ENCODE measurements at regions not wholly inside any gene's neighbourhood (a gene's known extent, or its start where the extent isn't known, plus 50 kb on each side); places are given as distances from the start of the nearest gene placed in this dataset.

DNA sequence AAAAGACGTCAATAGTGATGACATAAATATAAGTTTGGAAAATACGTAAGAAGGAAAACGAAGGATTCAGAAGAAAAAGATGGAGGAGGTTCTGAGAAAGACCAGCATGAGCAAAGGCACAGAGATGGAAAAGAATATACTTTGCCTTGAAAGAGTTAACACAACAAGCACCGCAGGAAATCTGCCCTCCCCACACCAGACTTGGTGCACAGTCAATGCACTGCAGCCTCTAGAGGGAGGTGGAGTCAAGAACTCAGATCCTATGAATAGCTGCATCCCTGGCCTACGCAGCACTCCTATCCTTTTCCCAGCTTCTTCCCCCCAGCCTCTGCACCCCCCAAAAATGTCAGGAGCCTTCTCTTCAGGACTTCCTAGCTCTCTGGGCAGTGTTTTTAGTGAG is 1370.6 kb upstream of the LRRTM3 start:
- Mint-ChIP-seq H3K27me3 (no peaks in the 10 kb centered on the region), H3K4me3 (no peak overlapping the region), H3K36me3 (no peaks in the 10 kb centered on the region), H3K9me3 (ENCODE audit: low read depth) (peaks cover 8% of the 10 kb centered on the region), H3K4me1 (no peaks in the 10 kb centered on the region), H3K27ac (no peak overlapping the region)
- CTCF ChIA-PET = no interaction called here
- DNase-seq (no peak), ATAC-seq (no peak)

GRCh38 chr10:65556006-65556405 is 1369.8 kb upstream of the LRRTM3 start:
- ATAC-seq (no peak), DNase-seq (no peak)
- Mint-ChIP-seq H3K27ac (no peak overlapping the region), H3K9me3 (ENCODE audit: low read depth) (peaks cover 12% of the 10 kb centered on the region), H3K4me1 (no peaks in the 10 kb centered on the region), H3K27me3 (no peaks in the 10 kb centered on the region), H3K36me3 (no peaks in the 10 kb centered on the region), H3K4me3 (no peak overlapping the region)
- CTCF ChIA-PET = no interaction called here

GRCh38 chr10:65559369-65559768 is 1366.5 kb upstream of the LRRTM3 start:
- no peak overlapping the region for H3K4me3 Mint-ChIP-seq
- H3K27ac Mint-ChIP-seq = no peak overlapping the region
- no peaks in the 10 kb centered on the region for H3K36me3 Mint-ChIP-seq
- H3K9me3 Mint-ChIP-seq (ENCODE audit: low read depth) = peaks cover 12% of the 10 kb centered on the region
- no peaks in the 10 kb centered on the region for H3K4me1 Mint-ChIP-seq
- no peaks in the 10 kb centered on the region for H3K27me3 Mint-ChIP-seq
- CTCF ChIA-PET = no interaction called here
- no peak for DNase-seq
- no peak for ATAC-seq

- Mint-ChIP-seq H3K36me3 (no peaks in the 10 kb centered on the region), H3K27me3 (no peaks in the 10 kb centered on the region), H3K27ac (no peak overlapping the region), H3K4me3 (no peak overlapping the region), H3K4me1 (no peaks in the 10 kb centered on the region), H3K9me3 (ENCODE audit: low read depth) (peaks cover 5% of the 10 kb centered on the region)
- ATAC-seq (no peak), DNase-seq (no peak)
- CTCF ChIA-PET = no interaction called here
These were observed 1360.6 kb upstream of the LRRTM3 start for GRCh38 chr10:65565246-65565645.

GRCh38 chr10:65566906-65567305 is 1358.9 kb upstream of the LRRTM3 start:
- DNase-seq = no peak
- Mint-ChIP-seq H3K36me3 (no peaks in the 10 kb centered on the region), H3K27ac (no peak overlapping the region), H3K4me3 (no peak overlapping the region), H3K27me3 (no peaks in the 10 kb centered on the region), H3K9me3 (ENCODE audit: low read depth) (peaks cover 2% of the 10 kb centered on the region), H3K4me1 (no peaks in the 10 kb centered on the region)
- ATAC-seq = no peak
- CTCF ChIA-PET = no interaction called here

- DNase-seq (no peak), ATAC-seq (no peak)
- Mint-ChIP-seq H3K9me3 (ENCODE audit: low read depth) (peaks cover 4% of the 10 kb centered on the region), H3K4me1 (no peaks in the 10 kb centered on the region), H3K36me3 (no peaks in the 10 kb centered on the region), H3K27ac (no peak overlapping the region), H3K4me3 (no peak overlapping the region), H3K27me3 (no peaks in the 10 kb centered on the region)
- CTCF ChIA-PET = no interaction called here
These were observed 1355.5 kb upstream of the LRRTM3 start for GRCh38 chr10:65570143-65571010.

- H3K27me3 Mint-ChIP-seq = no peaks in the 10 kb centered on the region
- no peak overlapping the region for H3K4me3 Mint-ChIP-seq
- no peak for ATAC-seq
- no peak overlapping the region for H3K27ac Mint-ChIP-seq
- H3K36me3 Mint-ChIP-seq = no peaks in the 10 kb centered on the region
- CTCF ChIA-PET = no interaction called here
- no peak for DNase-seq
- no peaks in the 10 kb centered on the region for H3K4me1 Mint-ChIP-seq
- peaks cover 4% of the 10 kb centered on the region for H3K9me3 Mint-ChIP-seq (ENCODE audit: low read depth)
These were observed 1354.7 kb upstream of the LRRTM3 start for GRCh38 chr10:65571011-65571570.

DNA sequence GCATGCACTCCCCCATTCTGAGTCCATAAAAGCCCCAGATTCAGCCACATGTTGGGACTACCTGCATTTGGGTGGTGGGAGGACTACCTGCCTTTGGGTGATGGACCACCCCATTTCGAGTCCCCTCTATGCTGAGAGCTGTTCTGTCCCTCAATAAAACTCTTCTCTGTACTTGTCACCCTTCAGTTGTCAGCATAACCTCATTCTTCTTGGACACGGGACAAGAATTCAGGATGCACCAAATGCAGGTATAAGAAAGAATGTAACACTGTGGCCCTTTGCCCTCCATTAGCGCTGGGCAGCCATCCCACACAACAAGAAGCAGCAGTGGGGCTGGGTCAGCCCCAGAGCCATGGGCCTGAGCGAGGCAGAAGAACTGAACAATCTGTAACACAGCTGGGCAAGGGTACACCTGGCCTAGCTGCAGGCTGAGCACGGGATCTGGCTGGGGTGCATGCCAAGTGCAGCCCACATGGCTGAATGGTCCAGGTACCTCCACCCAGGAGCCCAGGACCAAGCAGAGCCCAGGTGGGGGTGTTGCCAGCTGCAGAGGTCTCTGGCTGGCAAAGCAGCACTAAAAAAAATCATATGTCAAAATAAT is 1344.3 kb upstream of the LRRTM3 start:
- ATAC-seq (no peak), DNase-seq (no peak)

DNA sequence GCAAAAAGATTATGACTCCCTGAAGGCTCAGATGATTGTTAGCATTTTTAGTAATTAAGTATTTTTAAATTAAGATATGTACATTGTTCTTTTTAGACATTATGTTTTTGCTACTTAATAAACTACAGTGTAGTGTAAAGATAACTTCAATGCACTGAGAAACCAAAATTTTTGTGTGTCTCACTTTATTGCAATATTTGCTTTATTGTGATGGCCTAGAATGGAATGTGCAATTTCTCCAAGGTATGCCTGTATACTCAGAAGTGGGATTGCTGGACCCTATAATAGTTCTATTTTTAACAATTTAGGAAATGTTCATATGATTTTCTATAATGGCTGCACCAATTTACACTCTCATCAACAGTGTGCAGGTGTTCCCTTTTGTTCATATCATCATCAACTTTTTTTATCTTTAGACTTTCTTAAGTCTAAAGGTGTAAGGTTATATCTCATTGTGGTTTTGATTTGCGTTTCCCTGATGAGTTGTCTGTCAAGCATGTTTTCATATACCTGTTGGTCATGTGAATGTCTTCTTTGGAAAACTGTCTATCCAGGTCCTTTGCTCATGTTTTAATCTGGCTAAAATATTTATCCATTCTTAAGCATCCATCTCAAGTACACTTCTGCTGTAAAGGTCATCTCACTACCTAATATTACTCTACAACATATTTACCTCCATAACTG is 1323.5 kb upstream of the LRRTM3 start:
- Mint-ChIP-seq H3K9me3 (ENCODE audit: low read depth) (peaks cover 2% of the 10 kb centered on the region), H3K27ac (no peak overlapping the region), H3K4me1 (no peaks in the 10 kb centered on the region), H3K27me3 (no peaks in the 10 kb centered on the region), H3K36me3 (no peaks in the 10 kb centered on the region), H3K4me3 (no peak overlapping the region)
- CTCF ChIA-PET = no interaction called here
- ATAC-seq = no peak
- no peak for DNase-seq

More for the DNA sequence above, 1344.3 kb upstream of the LRRTM3 start:
- CTCF ChIA-PET = no interaction called here
- Mint-ChIP-seq H3K36me3 (no peaks in the 10 kb centered on the region), H3K27ac (no peak overlapping the region), H3K27me3 (no peaks in the 10 kb centered on the region), H3K4me1 (no peaks in the 10 kb centered on the region), H3K9me3 (ENCODE audit: low read depth) (peaks cover 14% of the 10 kb centered on the region), H3K4me3 (no peak overlapping the region)

GRCh38 chr10:65611592-65611991 is 1314.2 kb upstream of the LRRTM3 start:
- Mint-ChIP-seq H3K4me3 (no peak overlapping the region), H3K27me3 (no peaks in the 10 kb centered on the region), H3K4me1 (no peaks in the 10 kb centered on the region), H3K36me3 (no peaks in the 10 kb centered on the region), H3K9me3 (ENCODE audit: low read depth) (peaks cover 4% of the 10 kb centered on the region), H3K27ac (no peak overlapping the region)
- no peak for DNase-seq
- ATAC-seq = no peak
- CTCF ChIA-PET = no interaction called here

GRCh38 chr10:65614956-65615565 is 1310.8 kb upstream of the LRRTM3 start:
- DNase-seq (no peak), ATAC-seq (no peak)
- H3K27me3 Mint-ChIP-seq = no peaks in the 10 kb centered on the region
- no peaks in the 10 kb centered on the region for H3K36me3 Mint-ChIP-seq
- no peaks in the 10 kb centered on the region for H3K9me3 Mint-ChIP-seq (ENCODE audit: low read depth)
- no peak overlapping the region for H3K4me3 Mint-ChIP-seq
- no peaks in the 10 kb centered on the region for H3K4me1 Mint-ChIP-seq
- CTCF ChIA-PET = no interaction called here
- H3K27ac Mint-ChIP-seq = no peak overlapping the region

DNA sequence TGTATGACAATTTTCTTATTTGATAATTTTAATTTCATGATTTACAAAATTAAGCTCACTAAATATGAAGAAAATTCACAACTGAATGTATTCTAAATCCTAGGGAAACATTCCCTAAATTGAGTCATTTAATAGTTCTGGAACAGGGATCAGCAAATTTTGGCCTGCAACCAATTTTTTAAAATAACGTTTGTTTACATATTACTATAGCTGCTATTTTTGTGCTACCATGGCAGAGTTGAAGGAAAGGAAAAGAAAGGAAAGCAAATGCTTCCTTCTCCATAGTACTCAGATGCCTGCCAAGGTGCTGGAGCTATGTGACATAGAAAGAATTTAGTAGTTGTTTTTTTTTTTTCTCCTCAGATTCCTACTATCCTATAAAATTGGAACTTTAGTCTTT is 1307.7 kb upstream of the LRRTM3 start:
- H3K27ac Mint-ChIP-seq = no peak overlapping the region
- CTCF ChIA-PET = no interaction called here
- no peaks in the 10 kb centered on the region for H3K4me1 Mint-ChIP-seq
- H3K4me3 Mint-ChIP-seq = no peak overlapping the region
- H3K9me3 Mint-ChIP-seq (ENCODE audit: low read depth) = peaks cover 2% of the 10 kb centered on the region
- H3K36me3 Mint-ChIP-seq = no peaks in the 10 kb centered on the region
- no peak for DNase-seq
- H3K27me3 Mint-ChIP-seq = no peaks in the 10 kb centered on the region
- no peak for ATAC-seq

DNA sequence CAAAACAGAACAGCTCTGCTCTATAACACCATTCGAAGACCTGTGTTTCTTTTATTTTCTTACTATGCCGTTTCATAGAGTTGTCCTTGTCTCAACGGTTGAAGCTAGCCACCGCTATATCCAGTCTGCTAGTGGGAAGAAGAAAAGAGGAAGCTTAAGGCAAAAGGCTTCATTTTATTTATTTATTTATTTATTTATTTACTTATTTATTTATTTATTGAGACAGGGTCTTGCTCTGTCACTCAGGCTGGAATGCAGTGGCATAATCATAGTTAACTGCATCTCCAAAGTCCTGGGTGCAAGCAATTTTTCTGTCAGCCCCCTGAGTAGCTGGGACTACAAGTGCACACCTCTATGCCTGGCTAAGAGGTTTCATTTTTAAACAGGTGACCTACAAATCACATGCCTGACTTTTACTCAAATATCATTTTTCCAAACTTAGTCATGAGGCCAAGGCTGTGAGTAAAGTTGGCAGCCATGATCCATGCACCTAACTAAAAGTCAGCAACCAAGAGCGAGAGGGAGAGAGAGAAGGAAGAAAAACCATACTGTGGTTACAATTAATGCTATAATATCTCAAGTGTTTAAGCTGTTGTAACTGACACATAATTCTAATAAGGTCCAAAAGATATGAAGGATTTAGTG is 1305.3 kb upstream of the LRRTM3 start:
- no peaks in the 10 kb centered on the region for H3K27me3 Mint-ChIP-seq
- H3K4me1 Mint-ChIP-seq = no peaks in the 10 kb centered on the region
- CTCF ChIA-PET = no interaction called here
- DNase-seq (no peak), ATAC-seq (no peak)
- no peaks in the 10 kb centered on the region for H3K36me3 Mint-ChIP-seq
- H3K27ac Mint-ChIP-seq = no peak overlapping the region
- peaks cover 2% of the 10 kb centered on the region for H3K9me3 Mint-ChIP-seq (ENCODE audit: low read depth)
- H3K4me3 Mint-ChIP-seq = no peak overlapping the region

Data from activated CD8-positive, alpha-beta memory T cell treated with anti-CD3 and anti-CD28 coated beads, Interleukin-2, amount 10 ng/mL, durations not matched to agents 7 days and 5 days (primary cell).